Liver (tissue), 8 donors: ENCODE measurements at regions not wholly inside any gene's neighbourhood (a gene's known extent, or its start where the extent isn't known, plus 50 kb on each side); places are given as distances from the start of the nearest gene placed in this dataset.

ENCODE experiments used
- DNase-seq: peaks from one replicate; pipeline ENCODE4 v3.0.0-alpha.2; 2017; ENCODE audit warnings: low spot score
- H3K27ac ChIP-seq, 2 donors: one replicate each; pipeline ENCODE4 v1.7.0; 2013; ENCODE audit warnings: inconsistent platforms in 2 of 2, low read length in 2 of 2, control low read depth in 1 of 2, low read depth in 1 of 2, mild to moderate bottlenecking in 1 of 2
- H3K27me3 ChIP-seq, 4 donors: one replicate each; pipeline versions ENCODE4 v1.6.1 to v1.7.0; 2013; ENCODE audit warnings: low read length in 3 of 4, inconsistent platforms in 1 of 4, mild to moderate bottlenecking in 1 of 4, moderate library complexity in 1 of 4; ENCODE audit not compliant: control insufficient read depth in 4 of 4, insufficient read depth in 4 of 4
- H3K36me3 ChIP-seq, 4 donors: one replicate each; pipeline versions ENCODE4 v1.6.1 to v1.7.0; 2013; ENCODE audit warnings: low read length in 3 of 4, mild to moderate bottlenecking in 3 of 4, low read depth in 1 of 4, moderate library complexity in 1 of 4; ENCODE audit not compliant: control insufficient read depth in 4 of 4, insufficient read depth in 3 of 4
- H3K4me1 ChIP-seq, 4 donors: one replicate each; pipeline versions ENCODE4 v1.6.1 to v1.7.0; 2013; ENCODE audit warnings: low read length in 3 of 4, mild to moderate bottlenecking in 3 of 4, moderate library complexity in 1 of 4; ENCODE audit not compliant: control insufficient read depth in 4 of 4, insufficient read depth in 4 of 4
- H3K4me3 ChIP-seq, 3 donors: one replicate each; pipeline versions ENCODE4 v1.6.1 to v1.7.0; 2013; ENCODE audit warnings: low read length in 3 of 3, control low read depth in 1 of 3, low read depth in 1 of 3, mild to moderate bottlenecking in 1 of 3
- H3K9ac ChIP-seq, 2 donors: one replicate each; pipeline ENCODE4 v1.7.0; 2013; ENCODE audit warnings: low read length in 2 of 2, mild to moderate bottlenecking in 2 of 2, moderate library complexity in 2 of 2, control low read depth in 1 of 2, low read depth in 1 of 2
- H3K9me3 ChIP-seq, 4 donors: one replicate each; pipeline versions ENCODE4 v1.6.1 to v1.7.0; 2013; ENCODE audit warnings: low read length in 3 of 4; ENCODE audit not compliant: control insufficient read depth in 4 of 4
- ATF3 ChIP-seq: IDR thresholded peaks from 2 replicates; pipeline ENCODE4 v1.6.1; 2016; ENCODE audit warnings: antibody characterized with exemption
- CTCF ChIP-seq: fragments of 150-350 bp; IDR thresholded peaks from 2 replicates; pipeline ENCODE4 v1.5.1; 2017; ENCODE audit warnings: improper control_type of control experiment, low read depth, low read length; ENCODE audit not compliant: missing input control
- EGR1 ChIP-seq, 2 donors: IDR thresholded peaks; 2 replicates each; pipeline ENCODE4 v1.6.1; 2016 to 2018; ENCODE audit warnings: antibody characterized with exemption in 2 of 2, low read depth in 2 of 2
- FOXA2 ChIP-seq: IDR thresholded peaks from 2 replicates; pipeline ENCODE4 v1.6.1; 2016; ENCODE audit warnings: antibody characterized with exemption
- HNF4A ChIP-seq, 2 donors: conservative IDR thresholded peaks; 2 replicates each; pipeline ENCODE4 v1.6.1; 2016; ENCODE audit warnings: antibody characterized with exemption in 2 of 2, mild to moderate bottlenecking in 2 of 2
- HNF4G ChIP-seq: IDR thresholded peaks from 2 replicates; pipeline ENCODE4 v1.6.1; 2016; ENCODE audit warnings: antibody characterized with exemption
- JUND ChIP-seq, 2 donors: IDR thresholded peaks; 2 replicates each; pipeline ENCODE4 v1.6.1; 2016; ENCODE audit warnings: antibody characterized with exemption in 2 of 2
- NR2F2 ChIP-seq: IDR thresholded peaks from 2 replicates; pipeline ENCODE4 v1.6.1; 2016; ENCODE audit warnings: antibody characterized with exemption
- RAD21 ChIP-seq, 2 donors: IDR thresholded peaks; 2 replicates each; pipeline ENCODE4 v1.6.1; 2016; ENCODE audit warnings: antibody characterized with exemption in 2 of 2, mild to moderate bottlenecking in 2 of 2
- REST ChIP-seq: IDR thresholded peaks from 2 replicates; pipeline ENCODE4 v1.6.1; 2016; ENCODE audit warnings: antibody characterized with exemption, mild to moderate bottlenecking
- RXRA ChIP-seq, 2 donors: IDR thresholded peaks; 2 replicates each; pipeline ENCODE4 v1.6.1; 2017 to 2018; ENCODE audit warnings: antibody characterized with exemption in 2 of 2, mild to moderate bottlenecking in 1 of 2
- SP1 ChIP-seq: IDR thresholded peaks from 2 replicates; pipeline ENCODE4 v1.6.1; 2018; ENCODE audit warnings: antibody characterized with exemption, mild to moderate bottlenecking
- TAF1 ChIP-seq: conservative IDR thresholded peaks from 2 replicates; pipeline ENCODE4 v1.6.1; 2016; ENCODE audit warnings: antibody characterized with exemption, mild to moderate bottlenecking
- YY1 ChIP-seq: IDR thresholded peaks from 2 replicates; pipeline ENCODE4 v1.6.1; 2016; ENCODE audit warnings: antibody characterized with exemption, mild to moderate bottlenecking
- ZBTB33 ChIP-seq: IDR thresholded peaks from 2 replicates; pipeline ENCODE4 v1.6.1; 2016; ENCODE audit warnings: antibody characterized with exemption
- WGBS: extraction: QIAGEN DNeasy Blood & Tissue Kit; methylation state at CpG from one replicate; pipeline ENCODE4 v1.1.7; 2013; 5-methylcytosine and 5-hydroxymethylcytosine counted together
- donor health status: healthy.
- donor health status: healthy.
- donor health status: healthy.
- donor health status: healthy.
- donor health status: healthy.

GRCh38 chr1:114207635-114208034 is 54.0 kb upstream of the SYT6 start (continued):
- TF ChIP-seq REST, result no peak

- Histone ChIP-seq H3K27ac (no peak overlapping the region), H3K9ac (no peak overlapping the region), H3K36me3 (no peaks in the 10 kb centered on the region), H3K27me3 (peaks cover 0 to 5% (median 0%) of the 10 kb centered on the region in 4 donors), H3K9me3 (no peaks in the 10 kb centered on the region), H3K4me3 (no peak overlapping the region), H3K4me1 (no peaks in the 10 kb centered on the region)
- 50% methylated on average over 7 of the region's 7 CpGs for WGBS
- DNase-seq, result no peak
- TF ChIP-seq SP1 (no peak), HNF4G (no peak), FOXA2 (no peak), NR2F2 (no peak), EGR1 (IDR thresholded peaks at IDR 0.05; ENCODE audit: low read depth in 2 of 2) (no peak), CTCF (no peak), YY1 (no peak), ATF3 (no peak), TAF1 (no peak), RXRA (IDR thresholded peaks at IDR 0.05) (no peak), RAD21 (IDR thresholded peaks at IDR 0.05) (no peak), HNF4A (conservative IDR thresholded peaks at IDR 0.05) (no peak), JUND (IDR thresholded peaks at IDR 0.05) (no peak), REST (no peak), ZBTB33 (no peak)
These were observed 52.7 kb upstream of the SYT6 start for GRCh38 chr1:114206392-114206791.
